ENCODE measurements at regions not wholly inside any gene's neighbourhood (a gene's known extent, or its start where the extent isn't known, plus 50 kb on each side); places are given as distances from the start of the nearest gene placed in this dataset.

DNA sequence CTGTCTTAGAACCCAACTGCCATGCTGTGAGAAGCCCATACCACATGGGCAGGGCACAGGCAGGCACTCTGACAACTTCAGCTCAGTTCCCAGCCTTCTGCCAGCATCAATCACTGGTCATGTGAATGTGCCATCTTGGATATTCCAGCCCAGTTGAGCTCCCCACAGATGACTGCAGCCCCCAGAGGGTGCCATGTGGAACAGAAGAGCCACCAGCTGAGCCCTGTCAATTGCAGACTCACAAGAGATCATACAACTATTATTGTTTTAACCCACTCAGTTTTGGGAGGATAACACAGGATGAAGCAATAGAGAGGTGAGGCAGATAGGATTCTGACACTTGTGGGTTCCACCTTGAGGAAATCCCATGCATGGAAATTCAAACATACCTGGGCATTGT is 78.4 kb upstream of the ZBTB40 start:
- TF ChIP-seq NFIC (IDR thresholded peaks at IDR 0.05) (no peak), EP300 (IDR thresholded peaks at IDR 0.05; ENCODE audit: borderline replicate concordance) (no peak), TCF12 (IDR thresholded peaks at IDR 0.05; ENCODE audit: low read depth) (no peak), FOXM1 (IDR thresholded peaks at IDR 0.05; ENCODE audit: borderline replicate concordance, low read depth) (no peak), TEAD4 (IDR thresholded peaks at IDR 0.05) (no peak), ZBTB7A (IDR thresholded peaks at IDR 0.05; ENCODE audit: low read depth) (no peak), RAD21 (IDR thresholded peaks at IDR 0.05; ENCODE audit: low read depth) (no peak), TAF1 (IDR thresholded peaks at IDR 0.05; ENCODE audit: low read depth) (no peak), YY1 (IDR thresholded peaks at IDR 0.05; ENCODE audit: low read depth) (no peak), CEBPB (IDR thresholded peaks at IDR 0.05) (no peak), CREB1 (IDR thresholded peaks at IDR 0.05; ENCODE audit: low read depth) (no peak), EGR1 (IDR thresholded peaks at IDR 0.05) (no peak)
- TF ChIP-seq, protein P1, sequence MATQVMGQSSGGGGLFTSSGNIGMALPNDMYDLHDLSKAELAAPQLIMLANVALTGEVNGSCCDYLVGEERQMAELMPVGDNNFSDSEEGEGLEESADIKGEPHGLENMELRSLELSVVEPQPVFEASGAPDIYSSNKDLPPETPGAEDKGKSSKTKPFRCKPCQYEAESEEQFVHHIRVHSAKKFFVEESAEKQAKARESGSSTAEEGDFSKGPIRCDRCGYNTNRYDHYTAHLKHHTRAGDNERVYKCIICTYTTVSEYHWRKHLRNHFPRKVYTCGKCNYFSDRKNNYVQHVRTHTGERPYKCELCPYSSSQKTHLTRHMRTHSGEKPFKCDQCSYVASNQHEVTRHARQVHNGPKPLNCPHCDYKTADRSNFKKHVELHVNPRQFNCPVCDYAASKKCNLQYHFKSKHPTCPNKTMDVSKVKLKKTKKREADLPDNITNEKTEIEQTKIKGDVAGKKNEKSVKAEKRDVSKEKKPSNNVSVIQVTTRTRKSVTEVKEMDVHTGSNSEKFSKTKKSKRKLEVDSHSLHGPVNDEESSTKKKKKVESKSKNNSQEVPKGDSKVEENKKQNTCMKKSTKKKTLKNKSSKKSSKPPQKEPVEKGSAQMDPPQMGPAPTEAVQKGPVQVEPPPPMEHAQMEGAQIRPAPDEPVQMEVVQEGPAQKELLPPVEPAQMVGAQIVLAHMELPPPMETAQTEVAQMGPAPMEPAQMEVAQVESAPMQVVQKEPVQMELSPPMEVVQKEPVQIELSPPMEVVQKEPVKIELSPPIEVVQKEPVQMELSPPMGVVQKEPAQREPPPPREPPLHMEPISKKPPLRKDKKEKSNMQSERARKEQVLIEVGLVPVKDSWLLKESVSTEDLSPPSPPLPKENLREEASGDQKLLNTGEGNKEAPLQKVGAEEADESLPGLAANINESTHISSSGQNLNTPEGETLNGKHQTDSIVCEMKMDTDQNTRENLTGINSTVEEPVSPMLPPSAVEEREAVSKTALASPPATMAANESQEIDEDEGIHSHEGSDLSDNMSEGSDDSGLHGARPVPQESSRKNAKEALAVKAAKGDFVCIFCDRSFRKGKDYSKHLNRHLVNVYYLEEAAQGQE (IDR thresholded peaks at IDR 0.05; ENCODE audit: low read depth) = no peak
- TF ChIP-seq, protein P2, sequence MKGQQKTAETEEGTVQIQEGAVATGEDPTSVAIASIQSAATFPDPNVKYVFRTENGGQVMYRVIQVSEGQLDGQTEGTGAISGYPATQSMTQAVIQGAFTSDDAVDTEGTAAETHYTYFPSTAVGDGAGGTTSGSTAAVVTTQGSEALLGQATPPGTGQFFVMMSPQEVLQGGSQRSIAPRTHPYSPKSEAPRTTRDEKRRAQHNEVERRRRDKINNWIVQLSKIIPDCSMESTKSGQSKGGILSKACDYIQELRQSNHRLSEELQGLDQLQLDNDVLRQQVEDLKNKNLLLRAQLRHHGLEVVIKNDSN (IDR thresholded peaks at IDR 0.05) = no peak
- TF ChIP-seq, protein P3, sequence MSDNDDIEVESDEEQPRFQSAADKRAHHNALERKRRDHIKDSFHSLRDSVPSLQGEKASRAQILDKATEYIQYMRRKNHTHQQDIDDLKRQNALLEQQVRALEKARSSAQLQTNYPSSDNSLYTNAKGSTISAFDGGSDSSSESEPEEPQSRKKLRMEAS (IDR thresholded peaks at IDR 0.05) = no peak

GRCh38 chr1:22374001-22374400 is 77.7 kb upstream of the ZBTB40 start:
- TF ChIP-seq YY1 (IDR thresholded peaks at IDR 0.05; ENCODE audit: low read depth) (no peak), CREB1 (IDR thresholded peaks at IDR 0.05; ENCODE audit: low read depth) (no peak), NFIC (IDR thresholded peaks at IDR 0.05) (no peak), CEBPB (IDR thresholded peaks at IDR 0.05) (no peak), TCF12 (IDR thresholded peaks at IDR 0.05; ENCODE audit: low read depth) (no peak), TEAD4 (IDR thresholded peaks at IDR 0.05) (no peak), TAF1 (IDR thresholded peaks at IDR 0.05; ENCODE audit: low read depth) (no peak), FOXM1 (IDR thresholded peaks at IDR 0.05; ENCODE audit: borderline replicate concordance, low read depth) (no peak), EGR1 (IDR thresholded peaks at IDR 0.05) (no peak)
- TF ChIP-seq, protein P1 (IDR thresholded peaks at IDR 0.05; ENCODE audit: low read depth) = no peak
- TF ChIP-seq, protein P3 (IDR thresholded peaks at IDR 0.05) = no peak
- TF ChIP-seq, protein P2 (IDR thresholded peaks at IDR 0.05) = no peak

GRCh38 chr1:22375601-22376000 is 76.0 kb upstream of the ZBTB40 start:
- TF ChIP-seq TCF12 (IDR thresholded peaks at IDR 0.05; ENCODE audit: low read depth) = no peak
- TF ChIP-seq NFIC (IDR thresholded peaks at IDR 0.05) = no peak
- TF ChIP-seq RAD21 (IDR thresholded peaks at IDR 0.05; ENCODE audit: low read depth) = no peak
- TF ChIP-seq, protein P3 (IDR thresholded peaks at IDR 0.05) = no peak
- no peak for TF ChIP-seq FOXM1 (IDR thresholded peaks at IDR 0.05; ENCODE audit: borderline replicate concordance, low read depth)
- TF ChIP-seq TAF1 (IDR thresholded peaks at IDR 0.05; ENCODE audit: low read depth) = no peak
- TF ChIP-seq EP300 (IDR thresholded peaks at IDR 0.05; ENCODE audit: borderline replicate concordance) = no peak
- TF ChIP-seq, protein P2 (IDR thresholded peaks at IDR 0.05) = no peak
- TF ChIP-seq ZBTB7A (IDR thresholded peaks at IDR 0.05; ENCODE audit: low read depth) = no peak

GRCh38 chr1:22376001-22376400 is 75.7 kb upstream of the ZBTB40 start:
- no peak for TF ChIP-seq CEBPB (IDR thresholded peaks at IDR 0.05)
- TF ChIP-seq, protein P3 (IDR thresholded peaks at IDR 0.05) = no peak
- no peak for TF ChIP-seq TEAD4 (IDR thresholded peaks at IDR 0.05)
- TF ChIP-seq CREB1 (IDR thresholded peaks at IDR 0.05; ENCODE audit: low read depth) = no peak
- TF ChIP-seq TAF1 (IDR thresholded peaks at IDR 0.05; ENCODE audit: low read depth) = no peak
- no peak for TF ChIP-seq EGR1 (IDR thresholded peaks at IDR 0.05)
- no peak for TF ChIP-seq ZBTB7A (IDR thresholded peaks at IDR 0.05; ENCODE audit: low read depth)
- no peak for TF ChIP-seq NFIC (IDR thresholded peaks at IDR 0.05)
- TF ChIP-seq YY1 (IDR thresholded peaks at IDR 0.05; ENCODE audit: low read depth) = no peak
- TF ChIP-seq, protein P1 (IDR thresholded peaks at IDR 0.05; ENCODE audit: low read depth) = no peak
- TF ChIP-seq RAD21 (IDR thresholded peaks at IDR 0.05; ENCODE audit: low read depth) = no peak
- no peak for TF ChIP-seq TCF12 (IDR thresholded peaks at IDR 0.05; ENCODE audit: low read depth)
- TF ChIP-seq EP300 (IDR thresholded peaks at IDR 0.05; ENCODE audit: borderline replicate concordance) = no peak
- TF ChIP-seq FOXM1 (IDR thresholded peaks at IDR 0.05; ENCODE audit: borderline replicate concordance, low read depth) = no peak
- TF ChIP-seq, protein P2 (IDR thresholded peaks at IDR 0.05) = no peak

Measured in Ishikawa (cell line).